Sciatic nerve (tissue), 2 donors: ENCODE measurements at regions not wholly inside any gene's neighbourhood (a gene's known extent, or its start where the extent isn't known, plus 50 kb on each side); places are given as distances from the start of the nearest gene placed in this dataset.
"Not testable (repeated sequence)": the region's sequence is repeated elsewhere in the genome, so short reads cannot be mapped to it uniquely, and the experiment has no call there.

Experiments used
- ATAC-seq: fragments of 200-7000 bp; cut with Tn5 transposase; one replicate; pipeline ENCODE4 v1.9.1; 2020; ENCODE audit warnings: mild to moderate bottlenecking, moderate library complexity
- DNase-seq: peaks from one replicate; pipeline ENCODE4 v3.0.0-alpha.2; 2020; ENCODE audit warnings: low spot score
- intact Hi-C: fragments of 100-400 bp; cut with DNase I; formaldehyde crosslinking; loops from one replicate; pipeline ENCODE4 v1.14.2; 2022
- donor health status: DM: no; HTN: no; CAD: no.
- donor health status: DM: no; HTN: no; CAD: no.

DNA sequence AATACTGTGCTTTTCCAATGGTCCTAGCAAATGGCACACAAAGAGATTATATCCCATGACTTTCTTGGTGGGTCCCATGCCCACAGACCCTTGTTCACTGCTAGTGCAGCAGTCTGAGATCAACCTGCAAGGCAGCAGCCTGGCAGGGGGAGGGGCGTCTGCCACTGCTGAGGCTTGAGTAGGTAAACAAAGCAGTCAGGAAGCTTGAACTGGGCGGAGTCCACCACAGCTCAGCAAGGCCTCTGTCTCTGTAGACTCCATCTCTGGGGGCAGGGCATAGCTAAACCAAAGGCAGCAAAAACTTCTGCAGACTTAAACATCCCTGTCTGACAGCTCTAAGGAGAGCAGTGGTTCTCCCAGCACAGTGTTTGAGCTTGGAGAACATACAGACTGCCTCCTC is 82.9 kb downstream of the ZNF737 start:
- ATAC-seq (no peak), DNase-seq (no peak)
- intact Hi-C loops: no loop called here

DNA sequence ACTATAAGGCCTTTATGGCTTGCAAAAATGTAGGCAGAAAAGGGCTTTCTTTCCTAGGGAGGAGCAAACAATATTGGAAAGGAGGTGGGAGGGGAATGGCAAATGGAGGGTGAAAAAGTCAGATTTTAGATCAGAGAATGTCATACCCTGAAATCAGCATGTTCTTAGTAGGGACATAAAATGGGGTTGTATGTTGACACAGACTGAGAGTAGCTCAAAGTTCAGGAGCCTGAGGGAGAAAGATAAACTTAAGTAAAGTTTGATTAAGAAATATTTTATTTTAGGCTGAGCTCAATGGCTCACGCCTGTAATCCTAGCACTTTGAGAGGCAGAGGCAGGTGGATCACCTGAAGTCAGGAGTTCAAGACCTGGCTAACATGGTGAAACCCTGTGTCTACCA is 83.8 kb downstream of the ZNF737 start:
- ATAC-seq (no peak), DNase-seq (no peak)
- intact Hi-C loops: no loop called here

DNA sequence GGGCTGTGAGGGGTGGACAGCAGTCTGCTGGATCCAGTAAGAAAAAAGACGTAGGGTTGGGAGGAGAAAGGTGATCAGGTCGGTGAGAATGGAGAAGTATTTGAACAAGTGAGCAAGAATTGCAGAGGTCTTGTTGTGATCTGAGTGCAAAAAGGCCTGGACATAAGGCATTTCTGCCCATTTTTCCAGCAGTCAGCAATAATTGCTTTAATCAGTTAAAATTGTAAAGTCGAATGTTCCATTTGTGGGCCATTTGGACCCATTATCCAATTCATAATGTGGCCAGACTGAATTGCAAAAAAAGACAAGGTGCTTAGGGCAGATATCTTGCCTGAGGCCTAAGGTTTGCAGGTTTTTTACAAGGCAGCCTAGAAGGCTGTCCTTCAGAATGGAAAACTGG is 86.1 kb downstream of the ZNF737 start:
- ATAC-seq: no peak
- DNase-seq: no peak
- intact Hi-C loops: no loop called here

DNA sequence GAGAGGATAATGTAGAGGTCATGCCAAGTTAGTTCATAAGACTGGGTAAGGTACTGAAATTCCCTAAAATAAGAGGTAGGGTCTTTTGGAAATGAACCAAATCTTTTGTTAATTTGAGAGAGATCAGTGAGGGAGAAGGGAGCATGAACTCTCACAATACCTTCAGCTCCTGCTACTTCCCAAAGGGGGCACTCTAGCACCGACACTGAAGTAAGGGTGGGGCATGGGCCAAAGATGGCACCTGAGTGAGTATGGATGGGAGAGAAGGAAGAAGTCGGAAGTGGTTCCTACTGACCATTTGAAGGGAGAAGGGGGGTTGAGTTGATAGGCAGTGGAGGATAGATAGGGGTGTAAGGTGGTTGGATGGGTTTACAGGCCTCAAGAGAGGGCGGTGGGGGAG is 86.6 kb downstream of the ZNF737 start:
- ATAC-seq (no peak), DNase-seq (no peak)
- intact Hi-C loops: no loop called here

DNA sequence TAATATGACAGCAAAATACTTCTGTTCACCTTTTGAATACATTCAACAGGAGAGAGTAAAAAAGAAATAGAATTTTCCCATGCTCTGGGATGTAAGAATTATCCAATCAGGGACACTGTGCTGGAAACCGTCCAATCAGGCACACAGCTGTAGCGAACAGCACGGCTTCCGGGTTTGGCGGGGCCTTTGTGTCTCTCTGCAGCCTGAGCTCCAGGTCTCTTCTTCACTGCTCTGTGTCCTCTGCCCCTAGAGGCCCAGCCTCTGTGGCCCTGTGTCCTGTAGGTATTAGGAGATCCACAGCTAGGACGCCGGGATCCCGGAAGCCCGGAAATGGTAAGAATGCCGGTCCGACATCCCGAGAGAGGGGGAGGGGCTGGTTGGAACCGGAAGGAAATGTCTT is 92.7 kb downstream of the ZNF737 start:
- DNase-seq (no peak), ATAC-seq (no peak)
- intact Hi-C loops: no loop called here

DNA sequence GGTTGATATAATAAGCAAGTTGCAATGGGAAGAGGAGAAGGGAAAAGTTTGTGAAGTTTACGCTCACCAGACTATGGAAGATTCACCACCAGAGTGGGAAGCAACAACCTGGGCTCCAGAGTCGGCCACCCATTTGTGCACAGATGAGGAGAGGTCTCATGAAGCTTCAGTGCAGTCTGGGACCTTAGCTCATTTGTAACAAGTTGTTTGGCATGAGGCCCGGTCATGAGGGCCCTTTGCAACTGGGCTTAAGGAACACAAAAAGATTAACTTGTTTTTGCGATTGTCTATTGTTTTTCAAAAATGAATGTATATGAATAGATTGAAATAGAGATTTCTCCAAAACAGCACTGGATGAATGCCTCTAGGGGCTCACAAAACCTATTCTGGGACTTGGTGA is 94.2 kb downstream of the ZNF737 start:
- DNase-seq (no peak), ATAC-seq (no peak)
- intact Hi-C loops: no loop called here

DNA sequence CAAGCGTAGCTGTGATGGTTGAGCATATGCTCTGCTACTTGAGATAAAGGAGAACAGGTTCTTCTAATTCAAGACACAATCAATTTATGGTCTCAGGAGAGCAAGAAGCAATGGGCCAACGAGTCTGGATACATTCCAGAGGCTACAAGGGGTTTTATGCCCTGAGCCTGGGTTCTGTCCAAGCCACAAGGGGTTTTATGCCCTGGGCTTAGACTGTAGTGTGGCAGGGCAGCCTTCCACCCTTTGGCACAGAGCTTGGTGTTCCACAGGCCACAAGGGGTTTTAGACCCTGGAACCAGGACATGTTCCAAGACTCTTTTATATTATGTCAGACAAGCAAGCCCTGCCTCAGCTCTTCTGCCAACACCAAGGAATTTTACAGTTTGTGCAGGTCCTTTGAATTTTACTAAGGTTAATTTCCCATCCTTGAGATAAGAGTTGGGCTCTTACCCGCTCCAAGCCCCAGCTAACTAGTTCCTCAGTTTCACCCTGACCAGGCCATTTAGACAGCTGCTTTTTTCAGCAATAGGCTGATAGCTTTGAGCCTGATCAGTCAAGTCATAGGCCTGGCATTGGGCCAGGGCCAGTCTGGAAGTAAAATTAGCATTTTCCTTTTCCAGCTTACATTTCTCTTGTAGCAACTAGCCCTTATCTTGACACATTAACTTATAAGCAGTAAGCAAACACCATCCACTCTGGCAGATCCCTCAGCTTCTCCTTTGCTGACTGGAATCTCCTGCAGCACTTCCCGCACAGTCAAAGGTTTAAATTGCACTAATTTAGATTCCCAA is 95.0 kb downstream of the ZNF737 start:
- ATAC-seq: no peak

DNA sequence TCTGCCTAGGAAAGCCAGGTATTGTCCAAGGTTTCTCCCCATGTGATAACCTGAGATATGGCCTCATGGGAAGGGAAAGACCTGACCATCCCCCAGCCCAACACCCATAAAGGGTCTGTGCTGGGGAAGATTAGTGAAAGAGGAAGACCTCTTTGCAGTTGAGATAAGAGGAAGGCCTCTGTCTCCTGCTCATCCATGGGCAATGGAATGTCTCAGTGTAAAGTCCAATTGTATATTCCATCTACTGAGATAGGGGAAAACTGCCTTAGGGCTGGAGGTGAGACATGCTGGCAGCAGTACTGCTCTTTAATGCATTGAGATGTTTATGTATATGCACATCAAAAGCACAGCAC is 99.0 kb downstream of the ZNF737 start:
- ATAC-seq, intact Hi-C loops, DNase-seq: not testable (repeated sequence)

More for the DNA sequence above, 95.0 kb downstream of the ZNF737 start:
- intact Hi-C loops: no loop called here
- no peak for DNase-seq

DNA sequence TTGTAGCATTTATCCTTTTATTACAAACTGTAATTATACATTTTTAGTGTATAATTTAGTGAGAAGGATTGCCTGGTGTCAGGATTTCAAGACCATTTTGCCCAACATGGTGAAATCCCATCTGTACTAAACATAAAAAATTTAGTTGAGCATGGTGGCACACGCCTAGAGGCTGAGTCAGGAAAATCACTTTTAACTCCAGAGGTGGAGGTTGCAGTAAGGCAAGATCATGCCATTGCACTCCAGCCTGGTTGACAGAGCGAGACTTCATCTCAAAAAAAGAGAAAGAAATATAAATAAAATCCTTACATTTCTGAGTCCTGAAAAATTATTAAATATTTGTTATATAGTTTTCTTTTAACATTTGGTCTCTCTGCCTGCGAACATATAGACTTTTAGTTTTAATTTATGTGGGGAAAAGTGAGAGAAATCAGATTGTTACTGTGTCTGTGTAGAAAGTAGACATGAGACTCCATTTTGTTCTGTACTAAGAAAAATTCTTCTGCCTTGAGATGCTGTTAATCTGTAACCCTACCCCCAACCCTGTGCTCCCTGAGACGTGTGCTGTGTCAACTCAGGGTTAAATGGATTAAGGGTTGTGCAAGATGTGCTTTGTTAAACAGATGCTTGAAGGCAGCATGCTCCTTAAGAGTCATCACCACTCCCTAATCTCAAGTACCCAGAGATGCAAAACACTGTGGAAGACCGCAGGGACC is 99.5 kb downstream of the ZNF737 start:
- DNase-seq, intact Hi-C loops: not testable (repeated sequence)

DNA sequence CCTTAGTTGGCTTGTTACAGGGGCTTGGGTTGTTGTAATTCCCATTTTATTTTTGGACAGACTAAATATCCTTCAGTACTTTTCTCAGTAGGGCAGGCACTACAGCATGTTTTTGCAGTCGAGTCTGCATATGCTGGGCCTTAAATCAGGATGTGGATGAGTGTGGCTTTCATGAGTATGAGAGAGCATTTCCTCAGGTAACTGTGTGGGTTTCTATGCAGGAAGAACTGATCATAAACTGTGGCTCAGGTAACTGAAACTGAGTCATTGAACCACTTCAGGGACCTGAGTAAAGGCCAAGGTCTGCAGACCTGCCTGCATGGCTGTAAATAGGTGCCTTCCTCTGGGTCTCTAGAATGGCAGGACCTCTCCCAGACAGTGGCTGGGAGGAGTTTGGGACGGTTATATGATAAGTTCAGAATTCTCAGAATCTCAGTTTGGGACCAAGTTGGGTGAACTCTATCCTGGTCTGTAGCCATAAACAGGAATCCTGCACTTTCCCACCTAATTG is 112.1 kb downstream of the ZNF737 start:
- DNase-seq (no peak), ATAC-seq (no peak)
- intact Hi-C loops: no loop called here

More for the DNA sequence above, 99.5 kb downstream of the ZNF737 start:
- ATAC-seq: not testable (repeated sequence)

DNA sequence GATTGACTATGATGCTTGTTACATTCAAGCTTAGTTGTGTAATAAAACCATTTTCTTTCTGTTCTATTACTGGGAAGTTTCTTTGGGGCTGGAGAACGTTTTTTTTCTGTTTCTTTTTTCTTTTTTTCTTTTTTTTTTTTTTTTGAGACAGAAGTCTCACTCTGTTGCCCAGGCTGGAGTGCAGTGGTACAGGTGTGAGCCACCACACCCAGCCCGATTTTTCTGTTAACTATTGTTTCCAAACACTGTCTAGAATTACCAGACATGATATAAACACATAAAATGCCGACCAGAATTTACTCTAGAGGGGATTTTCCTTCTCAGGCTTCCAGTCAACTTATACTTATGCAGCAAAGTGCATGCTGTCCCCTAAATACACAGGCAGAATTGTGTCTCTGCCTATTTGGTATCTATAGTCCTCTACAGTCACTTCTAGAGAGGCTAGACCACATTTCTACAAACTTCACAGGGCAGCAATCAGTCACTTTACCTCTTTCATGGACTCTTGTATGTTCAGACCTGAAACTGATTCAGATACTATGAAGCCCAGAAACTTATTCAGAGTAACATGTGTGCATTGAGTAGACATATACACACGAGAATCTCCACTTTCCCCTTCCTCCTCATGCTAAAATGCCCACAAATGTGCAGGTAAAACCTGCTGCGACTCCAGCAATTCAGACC is 121.2 kb downstream of the ZNF737 start:
- ATAC-seq: no peak

DNA sequence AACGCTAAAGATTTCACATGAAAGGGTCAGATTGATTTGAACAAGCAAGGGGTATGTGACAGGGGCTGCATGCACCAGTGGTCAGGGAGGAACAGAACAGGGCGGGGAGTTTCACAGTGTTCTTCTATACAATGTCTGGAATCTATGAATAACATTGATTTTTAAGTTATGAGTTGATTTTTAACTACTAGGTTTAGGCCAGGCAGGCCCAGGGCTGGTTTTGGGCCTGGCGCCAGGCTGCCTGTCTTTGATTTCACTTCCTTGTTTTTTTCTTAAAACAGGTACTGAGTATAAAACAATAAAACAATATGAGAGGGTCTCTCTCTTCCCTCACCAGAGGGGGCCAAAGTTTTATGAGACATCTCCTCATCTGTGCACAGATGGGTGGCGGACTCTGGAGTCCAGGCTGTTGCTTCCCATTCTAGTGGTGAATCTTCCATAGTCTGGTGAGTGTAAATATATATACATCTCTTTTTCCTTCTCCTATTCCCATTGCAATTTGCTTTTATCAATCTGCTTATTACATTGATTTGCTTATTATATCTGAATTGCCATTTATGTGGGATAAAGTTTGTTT is 133.2 kb downstream of the ZNF737 start:
- intact Hi-C loops, DNase-seq, ATAC-seq: not testable (repeated sequence)

More for the DNA sequence above, 121.2 kb downstream of the ZNF737 start:
- intact Hi-C loops: no loop called here
- no peak for DNase-seq

DNA sequence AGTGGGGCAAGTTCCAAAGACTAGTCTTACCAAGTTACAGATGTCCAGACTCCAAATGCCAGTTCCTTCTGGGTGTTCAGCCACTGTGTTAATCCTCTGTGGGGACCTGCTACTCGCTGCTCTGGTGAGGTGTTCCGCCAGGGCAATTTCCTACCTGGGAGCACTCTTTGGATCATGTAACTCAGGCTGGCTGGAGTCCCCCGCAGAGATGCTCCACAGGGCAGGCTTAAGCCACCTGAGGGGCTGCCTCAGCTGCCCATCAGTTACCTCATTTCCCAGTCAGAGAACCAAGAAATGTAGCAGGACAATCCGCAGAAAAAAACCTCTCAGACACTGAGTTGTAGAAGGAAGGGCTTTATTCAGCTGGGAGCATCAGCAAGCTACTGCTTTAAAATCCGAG is 133.8 kb downstream of the ZNF737 start:
- intact Hi-C loops: no loop called here
- no peak for DNase-seq
- no peak for ATAC-seq

DNA sequence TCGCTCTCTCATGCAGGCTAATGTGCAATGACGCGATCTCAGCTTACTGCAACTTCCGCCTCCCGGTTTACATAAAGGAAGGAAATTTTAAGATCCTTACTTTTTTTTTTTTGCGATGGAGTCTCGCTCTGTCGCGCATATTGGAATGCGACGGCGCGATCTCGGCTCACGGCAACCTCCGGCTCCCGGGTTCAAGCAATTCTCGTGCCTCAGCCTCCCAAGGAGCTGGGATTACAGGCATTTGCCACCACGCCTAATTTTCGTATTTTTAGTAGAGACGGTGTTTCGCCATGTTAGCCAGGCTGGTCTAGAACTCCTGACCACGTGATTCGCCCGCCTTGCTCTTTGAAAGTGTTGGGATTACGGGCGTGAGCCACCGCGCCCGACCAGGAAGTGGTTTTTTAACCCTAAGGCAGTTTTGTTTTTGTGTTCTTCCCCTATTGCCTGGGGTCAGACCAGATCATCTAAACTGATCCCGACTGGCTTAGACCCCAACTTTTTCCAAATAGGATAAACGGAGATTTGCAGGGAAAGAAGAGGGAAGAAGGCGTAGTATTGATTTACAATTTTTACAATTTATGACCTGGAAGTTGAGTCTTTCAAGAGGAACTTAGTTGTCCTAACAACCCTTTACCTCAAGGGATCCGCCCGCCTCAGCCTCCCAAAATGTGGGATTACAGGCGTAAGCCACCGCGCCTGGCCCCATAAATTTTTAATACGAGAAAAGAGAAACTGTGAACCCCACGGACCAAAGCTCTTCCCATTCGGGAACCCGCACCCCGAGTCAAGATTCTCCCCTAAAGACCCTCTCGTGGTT is 142.0 kb downstream of the ZNF737 start:
- ATAC-seq (peak; percentile 80), DNase-seq (peak; percentile 77)
- intact Hi-C loops: no loop called here

DNA sequence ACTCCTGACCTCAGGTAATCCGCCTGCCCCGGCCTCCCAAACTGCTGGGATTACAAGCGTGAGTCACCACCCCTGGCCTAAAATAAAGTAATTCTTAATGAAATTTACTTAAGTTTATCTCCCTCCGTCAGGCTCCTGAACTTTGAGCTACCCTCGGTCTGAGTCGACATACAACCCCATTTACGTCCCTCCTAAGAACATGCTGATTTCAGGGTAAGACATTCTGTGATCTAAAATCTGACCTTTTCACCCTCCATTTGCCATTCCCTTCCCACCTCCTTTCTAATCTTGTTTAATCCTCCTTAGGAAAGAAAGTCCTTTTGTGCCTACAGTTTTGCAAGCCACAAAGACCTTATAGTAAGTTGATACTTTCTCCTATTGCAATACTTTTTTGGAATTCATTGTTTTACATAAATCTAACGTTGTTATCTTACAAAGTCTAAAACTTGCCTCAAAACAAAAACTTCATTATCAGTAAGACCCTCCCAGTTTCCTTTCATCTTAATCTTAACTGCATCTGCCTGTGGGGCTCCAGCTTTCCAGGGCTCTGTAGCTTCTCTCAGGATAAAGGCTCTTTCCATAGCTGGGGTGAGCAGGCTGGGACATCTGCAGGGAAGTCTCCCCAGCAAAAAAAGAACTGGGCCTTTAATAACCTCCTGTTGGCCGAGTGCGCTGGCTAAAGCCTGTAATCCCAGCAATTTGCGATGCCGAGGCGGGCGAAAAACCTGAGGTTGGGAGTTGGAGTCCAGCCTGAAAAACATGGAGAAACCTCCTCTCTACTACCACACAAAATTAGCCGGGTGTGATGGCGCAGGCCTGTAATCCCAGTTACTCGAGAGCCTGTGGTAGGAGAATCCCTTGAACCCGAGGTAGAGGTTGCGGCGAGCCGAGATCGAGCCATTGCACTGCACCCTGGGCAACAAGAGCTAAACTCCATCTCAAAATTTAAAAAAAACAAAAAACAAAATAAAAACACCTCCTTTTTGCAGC is 143.1 kb downstream of the ZNF737 start:
- no peak for ATAC-seq
- DNase-seq: no peak
- intact Hi-C loops: no loop called here

DNA sequence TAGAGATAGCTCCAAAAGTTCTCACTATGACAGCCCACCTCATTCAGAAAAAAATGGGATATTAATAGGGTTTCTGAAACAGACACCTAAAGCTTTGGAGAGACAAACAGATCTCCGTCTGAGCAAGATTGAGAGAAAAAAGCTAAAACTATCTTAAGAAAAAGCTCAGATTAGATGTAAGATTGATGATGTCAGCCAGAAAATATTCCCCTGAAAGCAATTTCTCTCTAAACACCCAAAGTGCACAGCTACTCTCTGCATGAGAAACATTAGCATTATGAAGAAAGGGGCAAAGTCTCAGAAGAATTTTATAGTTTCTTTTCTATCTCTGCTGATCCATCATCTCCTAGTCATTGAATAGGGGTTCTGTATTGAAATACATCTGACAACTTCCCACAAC is 148.9 kb downstream of the ZNF737 start:
- ATAC-seq: no peak

DNA sequence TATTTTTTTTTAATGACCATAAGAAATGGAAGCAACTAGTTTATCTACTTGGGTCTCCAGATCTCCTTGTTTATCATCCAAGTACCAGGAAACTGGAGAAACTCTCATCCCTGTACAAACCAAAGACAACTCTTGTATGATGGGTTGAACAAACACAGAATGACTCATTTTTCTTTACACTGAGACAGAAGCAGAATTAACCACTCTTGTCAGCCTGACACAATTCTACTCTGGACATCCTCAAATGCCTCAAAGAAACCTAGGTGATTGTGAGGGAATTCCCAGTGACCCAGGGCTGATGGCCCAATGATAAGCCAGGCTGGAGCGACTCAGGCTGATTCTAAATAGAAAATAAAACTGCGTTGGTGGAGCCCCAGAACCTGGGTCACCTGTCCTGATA is 151.5 kb downstream of the ZNF737 start:
- intact Hi-C loops: no loop called here
- DNase-seq (no peak), ATAC-seq (no peak)

More for the DNA sequence above, 148.9 kb downstream of the ZNF737 start:
- intact Hi-C loops: no loop called here
- no peak for DNase-seq

DNA sequence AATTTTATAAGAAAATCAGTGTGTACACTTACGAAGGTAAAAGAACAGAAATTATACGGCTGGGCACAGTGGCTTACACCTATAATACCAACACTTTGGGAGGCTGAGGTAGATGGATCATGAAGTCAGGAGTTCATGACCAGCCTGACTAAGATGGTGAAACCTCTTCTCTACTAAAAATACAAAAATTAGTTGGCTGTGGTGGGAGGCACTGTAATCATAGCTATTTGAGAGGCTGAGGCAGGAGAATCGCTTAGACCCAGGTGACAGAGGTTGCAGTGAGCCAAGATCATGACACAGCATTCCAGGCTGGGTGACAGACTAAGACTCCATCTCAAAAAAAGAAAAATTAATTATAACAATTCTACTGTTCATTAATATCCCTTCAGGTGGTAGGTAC is 151.9 kb downstream of the ZNF737 start:
- ATAC-seq: no peak
- intact Hi-C loops: no loop called here

More for the DNA sequence above, 151.9 kb downstream of the ZNF737 start:
- no peak for DNase-seq
